HFFc6 (cell line): ENCODE measurements at regions not wholly inside any gene's neighbourhood (a gene's known extent, or its start where the extent isn't known, plus 50 kb on each side); places are given as distances from the start of the nearest gene placed in this dataset.
"Not testable (repeated sequence)": the region's sequence is repeated elsewhere in the genome, so short reads cannot be mapped to it uniquely, and the experiment has no call there.

Source experiments
- DNase-seq: peaks from one replicate; pipeline ENCODE4 v3.0.0-alpha.2; 2018
- H3K27ac Mint-ChIP-seq: 2 replicates; pipeline ENCODE4 v1.8.0; 2020; ENCODE audit warnings: mild to moderate bottlenecking, mixed read lengths
- H3K27me3 Mint-ChIP-seq: 2 replicates; pipeline ENCODE4 v1.8.0; 2021; ENCODE audit warnings: mild to moderate bottlenecking, moderate library complexity, mixed read lengths; ENCODE audit not compliant: insufficient read depth
- H3K36me3 Mint-ChIP-seq: 2 replicates; pipeline ENCODE4 v1.8.0; 2021; ENCODE audit warnings: low read depth, mixed read lengths
- H3K4me1 Mint-ChIP-seq: 2 replicates; pipeline ENCODE4 v1.8.0; 2020; ENCODE audit warnings: low read depth, mixed read lengths
- H3K4me3 Mint-ChIP-seq: 2 replicates; pipeline ENCODE4 v1.8.0; 2020; ENCODE audit warnings: mild to moderate bottlenecking, moderate library complexity, mixed read lengths
- H3K9me3 Mint-ChIP-seq: 2 replicates; pipeline ENCODE4 v1.8.0; 2020; ENCODE audit warnings: mild to moderate bottlenecking, mixed read lengths
- TF ChIP-seq, protein P1 (sequence below): fragments of 200-600 bp; sonication (generic); IDR thresholded peaks from 2 replicates; pipeline ENCODE4 v1.5.0; 2021; ENCODE audit warnings: antibody characterized with exemption, mild to moderate bottlenecking

DNA sequence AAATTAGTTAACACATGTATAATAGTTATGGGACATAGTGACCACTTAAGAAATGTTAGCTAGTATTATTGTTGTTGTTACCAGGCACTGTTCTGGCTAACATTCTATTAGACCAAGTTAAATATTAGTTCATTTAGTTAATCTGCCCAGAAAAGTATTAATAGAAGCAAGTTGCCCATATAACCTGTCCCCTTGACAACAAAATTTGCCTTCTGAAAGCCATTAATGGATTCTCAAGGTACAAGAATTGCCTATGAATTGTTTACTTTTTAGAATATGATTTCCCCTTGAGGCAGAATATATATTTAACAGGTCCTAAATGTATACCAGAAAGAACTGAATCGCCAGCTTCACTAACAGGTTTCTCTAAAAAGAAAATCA is 167.3 kb upstream of the TMCC3 start:
- H3K27me3 Mint-ChIP-seq = no peaks in the 10 kb centered on the region; the same call in none of the 2 replicates
- H3K27ac Mint-ChIP-seq = no peak overlapping the region
- no peaks in the 10 kb centered on the region for H3K4me1 Mint-ChIP-seq
- TF ChIP-seq, protein P1, sequence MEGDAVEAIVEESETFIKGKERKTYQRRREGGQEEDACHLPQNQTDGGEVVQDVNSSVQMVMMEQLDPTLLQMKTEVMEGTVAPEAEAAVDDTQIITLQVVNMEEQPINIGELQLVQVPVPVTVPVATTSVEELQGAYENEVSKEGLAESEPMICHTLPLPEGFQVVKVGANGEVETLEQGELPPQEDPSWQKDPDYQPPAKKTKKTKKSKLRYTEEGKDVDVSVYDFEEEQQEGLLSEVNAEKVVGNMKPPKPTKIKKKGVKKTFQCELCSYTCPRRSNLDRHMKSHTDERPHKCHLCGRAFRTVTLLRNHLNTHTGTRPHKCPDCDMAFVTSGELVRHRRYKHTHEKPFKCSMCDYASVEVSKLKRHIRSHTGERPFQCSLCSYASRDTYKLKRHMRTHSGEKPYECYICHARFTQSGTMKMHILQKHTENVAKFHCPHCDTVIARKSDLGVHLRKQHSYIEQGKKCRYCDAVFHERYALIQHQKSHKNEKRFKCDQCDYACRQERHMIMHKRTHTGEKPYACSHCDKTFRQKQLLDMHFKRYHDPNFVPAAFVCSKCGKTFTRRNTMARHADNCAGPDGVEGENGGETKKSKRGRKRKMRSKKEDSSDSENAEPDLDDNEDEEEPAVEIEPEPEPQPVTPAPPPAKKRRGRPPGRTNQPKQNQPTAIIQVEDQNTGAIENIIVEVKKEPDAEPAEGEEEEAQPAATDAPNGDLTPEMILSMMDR = no peak
- peaks cover 13% of the 10 kb centered on the region; the same call in 1 of the 2 replicates for H3K36me3 Mint-ChIP-seq
- H3K4me3 Mint-ChIP-seq = no peak overlapping the region
- H3K9me3 Mint-ChIP-seq = peaks cover 15% of the 10 kb centered on the region
- DNase-seq = no peak

DNA sequence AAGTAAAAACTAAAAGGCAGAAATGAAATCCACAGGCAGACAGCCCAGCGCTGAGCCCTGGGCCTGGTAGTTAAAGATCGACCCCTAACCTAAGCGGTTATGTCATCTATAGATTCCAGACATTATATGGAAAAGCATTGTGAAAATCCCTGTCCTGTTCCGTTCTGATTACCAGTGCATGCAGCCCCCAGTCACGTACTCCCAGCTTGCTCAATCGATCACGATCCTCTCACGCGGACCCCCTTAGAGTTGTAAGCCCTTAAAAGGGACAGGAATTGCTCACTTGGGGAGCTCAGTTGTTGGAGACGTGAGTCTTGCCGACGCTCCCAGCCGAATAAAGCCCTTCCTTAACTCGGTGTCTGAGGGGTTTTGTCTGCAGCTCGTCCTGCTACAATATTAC is 166.8 kb upstream of the TMCC3 start:
- H3K4me3 Mint-ChIP-seq, H3K4me1 Mint-ChIP-seq, H3K27ac Mint-ChIP-seq, H3K27me3 Mint-ChIP-seq, DNase-seq: not testable (repeated sequence)
- Mint-ChIP-seq H3K9me3 (peaks cover 20% of the 10 kb centered on the region), H3K36me3 (peaks cover 13% of the 10 kb centered on the region; the same call in 1 of the 2 replicates)

- Mint-ChIP-seq H3K9me3 (peaks cover 20% of the 10 kb centered on the region), H3K36me3 (peaks cover 13% of the 10 kb centered on the region; the same call in 1 of the 2 replicates)
- H3K4me1 Mint-ChIP-seq, H3K4me3 Mint-ChIP-seq, H3K27me3 Mint-ChIP-seq, DNase-seq, H3K27ac Mint-ChIP-seq: not testable (repeated sequence)
These were observed 166.4 kb upstream of the TMCC3 start for GRCh38 chr12:94816746-94817145.

- no peak for DNase-seq
- TF ChIP-seq, protein P1 = no peak
- no peak overlapping the region for H3K27ac Mint-ChIP-seq
- no peaks in the 10 kb centered on the region for H3K4me1 Mint-ChIP-seq
- peaks cover 22% of the 10 kb centered on the region for H3K9me3 Mint-ChIP-seq
- no peak overlapping the region for H3K4me3 Mint-ChIP-seq
- no peaks in the 10 kb centered on the region; the same call in none of the 2 replicates for H3K27me3 Mint-ChIP-seq
- H3K36me3 Mint-ChIP-seq = peaks cover 13% of the 10 kb centered on the region; the same call in 1 of the 2 replicates
These were observed 165.6 kb upstream of the TMCC3 start for GRCh38 chr12:94815958-94816357.

GRCh38 chr12:94815450-94815849 is 165.1 kb upstream of the TMCC3 start:
- Mint-ChIP-seq H3K4me1 (no peaks in the 10 kb centered on the region), H3K36me3 (peaks cover 13% of the 10 kb centered on the region; the same call in 1 of the 2 replicates), H3K27me3 (no peaks in the 10 kb centered on the region; the same call in none of the 2 replicates), H3K9me3 (peaks cover 24% of the 10 kb centered on the region), H3K4me3 (no peak overlapping the region), H3K27ac (no peak overlapping the region)
- no peak for DNase-seq
- TF ChIP-seq, protein P1 = no peak

- H3K4me1 Mint-ChIP-seq = no peaks in the 10 kb centered on the region
- peaks cover 24% of the 10 kb centered on the region for H3K9me3 Mint-ChIP-seq
- TF ChIP-seq, protein P1 = no peak
- no peak overlapping the region for H3K4me3 Mint-ChIP-seq
- no peak overlapping the region for H3K27ac Mint-ChIP-seq
- H3K36me3 Mint-ChIP-seq = peaks cover 13% of the 10 kb centered on the region; the same call in 1 of the 2 replicates
- H3K27me3 Mint-ChIP-seq = no peaks in the 10 kb centered on the region; the same call in 1 of the 2 replicates
- DNase-seq = no peak
These were observed 163.0 kb upstream of the TMCC3 start for GRCh38 chr12:94813314-94813713.

DNA sequence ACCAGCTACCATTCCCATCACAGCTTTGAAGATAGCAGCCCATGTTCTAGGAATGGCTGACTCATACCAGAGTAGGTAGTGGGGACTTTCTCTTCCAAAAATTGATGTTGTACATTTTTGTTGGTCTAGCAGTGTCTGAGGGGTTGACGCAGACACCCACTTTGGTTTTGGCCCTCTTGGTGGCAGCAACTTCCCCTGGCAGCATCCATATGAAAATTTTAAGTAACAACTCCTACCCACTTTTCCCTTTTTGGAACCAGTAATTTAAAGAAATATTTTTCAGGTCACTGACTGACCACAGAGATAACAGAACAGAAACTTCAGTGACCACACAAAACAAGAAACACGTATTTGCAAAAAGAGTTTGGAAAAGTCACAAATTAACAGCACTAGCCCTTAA is 162.0 kb upstream of the TMCC3 start:
- TF ChIP-seq, protein P1 = no peak
- Mint-ChIP-seq H3K4me3 (no peak overlapping the region), H3K36me3 (peaks cover 13% of the 10 kb centered on the region; the same call in 1 of the 2 replicates), H3K27me3 (no peaks in the 10 kb centered on the region), H3K9me3 (peaks cover 24% of the 10 kb centered on the region), H3K4me1 (no peaks in the 10 kb centered on the region), H3K27ac (no peak overlapping the region)
- no peak for DNase-seq
